ENCODE measurements at regions not wholly inside any gene's neighbourhood (a gene's known extent, or its start where the extent isn't known, plus 50 kb on each side); places are given as distances from the start of the nearest gene placed in this dataset.
"Not testable (repeated sequence)": the region's sequence is repeated elsewhere in the genome, so short reads cannot be mapped to it uniquely, and the experiment has no call there.

DNA sequence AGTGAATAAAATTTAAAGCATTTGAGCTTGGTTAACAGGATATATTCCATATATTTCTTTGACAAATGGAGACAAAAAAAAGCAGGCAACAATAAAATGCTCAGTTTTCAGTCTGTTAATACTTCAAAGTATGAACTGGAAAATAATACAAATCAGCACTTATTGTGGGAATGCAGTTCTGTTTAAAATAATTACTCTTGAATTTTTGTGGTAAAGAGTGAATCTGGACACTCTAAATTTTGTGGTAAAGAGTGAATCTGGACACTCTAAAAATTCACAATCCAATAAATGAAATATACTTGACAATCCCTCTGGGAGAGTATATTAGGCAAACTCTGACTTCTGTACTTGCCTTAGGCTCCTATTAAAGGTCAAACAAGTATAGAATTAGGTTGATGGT, 141.9 kb upstream of the RASA1 start:
- CTCF ChIA-PET: no interaction called here
- Mint-ChIP-seq H3K4me1 (ENCODE audit: low read depth) (peaks cover 53% of the 10 kb centered on the region), H3K9me3 (no peaks in the 10 kb centered on the region), H3K27me3 (ENCODE audit: low read depth) (no peaks in the 10 kb centered on the region), H3K27ac (no peak overlapping the region), H3K36me3 (ENCODE audit: low read depth) (no peaks in the 10 kb centered on the region), H3K4me3 (no peak overlapping the region)
- DNase-seq: no peak
- intact Hi-C loops (cut with micrococcal nuclease): loop anchor here (10.0 kb wide), 1 partner anchor 211 kb away; no protein-coding TSS in a partner anchor

DNA sequence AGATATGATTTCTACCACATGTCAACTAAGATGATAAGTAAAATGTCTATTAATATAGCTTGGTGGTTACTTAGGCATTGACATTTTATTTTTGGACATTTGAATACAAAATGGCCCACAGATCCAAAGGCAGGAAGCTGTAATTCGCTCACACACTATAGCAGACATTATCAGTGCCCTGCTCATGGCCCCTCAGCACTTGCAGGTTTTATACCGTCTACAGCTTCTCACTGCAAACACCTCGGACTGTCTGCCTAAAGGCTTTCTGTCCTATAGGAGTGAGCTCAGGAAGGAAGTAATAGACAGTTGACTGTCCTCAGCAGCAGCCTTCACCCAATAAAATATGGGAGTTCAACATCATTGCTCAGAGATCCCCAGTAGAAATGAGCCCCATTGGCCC, 140.8 kb upstream of the RASA1 start:
- Mint-ChIP-seq H3K4me3 (no peak overlapping the region), H3K27ac (no peak overlapping the region)

DNA sequence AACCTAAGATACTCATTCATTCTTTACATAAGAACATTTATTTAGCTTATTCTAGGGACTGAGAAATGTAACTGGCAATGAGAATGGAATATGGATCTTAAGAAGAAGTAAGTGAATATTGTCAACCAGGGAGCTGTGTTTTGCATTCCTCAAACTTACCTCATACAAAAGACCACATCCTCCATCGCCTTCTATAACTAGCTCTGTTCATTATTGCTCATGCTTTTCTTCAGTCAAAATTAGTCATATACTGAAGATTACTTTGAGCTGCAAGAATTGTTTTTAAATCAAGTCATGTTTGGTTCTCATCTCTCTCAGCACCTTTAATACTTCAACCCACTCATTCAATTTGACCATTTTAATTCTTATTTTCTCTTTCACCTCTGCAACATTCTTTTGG, 140.3 kb upstream of the RASA1 start:
- H3K4me1 Mint-ChIP-seq (ENCODE audit: low read depth): peaks cover 36% of the 10 kb centered on the region
- H3K4me3 Mint-ChIP-seq: no peak overlapping the region
- CTCF ChIA-PET: interaction anchor here (0.6 kb wide), 1 partner anchor 212 kb away, joined by 3 read pairs; no protein-coding TSS in a partner anchor
- H3K27me3 Mint-ChIP-seq (ENCODE audit: low read depth): no peaks in the 10 kb centered on the region
- H3K9me3 Mint-ChIP-seq: no peaks in the 10 kb centered on the region
- intact Hi-C loops (cut with micrococcal nuclease): loop anchor here (1.0 to 10.0 kb wide), 2 partner anchors 10 to 213 kb away; no protein-coding TSS in a partner anchor
- no peak for DNase-seq
- H3K36me3 Mint-ChIP-seq (ENCODE audit: low read depth): no peaks in the 10 kb centered on the region
- peak overlapping the region; percentile 48 for H3K27ac Mint-ChIP-seq

More for the DNA sequence above, 140.8 kb upstream of the RASA1 start:
- Mint-ChIP-seq H3K27me3 (ENCODE audit: low read depth) (no peaks in the 10 kb centered on the region), H3K4me1 (ENCODE audit: low read depth) (peaks cover 42% of the 10 kb centered on the region), H3K36me3 (ENCODE audit: low read depth) (no peaks in the 10 kb centered on the region), H3K9me3 (no peaks in the 10 kb centered on the region)
- intact Hi-C loops (cut with micrococcal nuclease): loop anchor here (1.0 to 10.0 kb wide), 2 partner anchors 10 to 212 kb away; no protein-coding TSS in a partner anchor
- no peak for DNase-seq
- CTCF ChIA-PET: interaction anchor here (0.6 kb wide), 1 partner anchor 213 kb away, joined by 3 read pairs; no protein-coding TSS in a partner anchor

DNA sequence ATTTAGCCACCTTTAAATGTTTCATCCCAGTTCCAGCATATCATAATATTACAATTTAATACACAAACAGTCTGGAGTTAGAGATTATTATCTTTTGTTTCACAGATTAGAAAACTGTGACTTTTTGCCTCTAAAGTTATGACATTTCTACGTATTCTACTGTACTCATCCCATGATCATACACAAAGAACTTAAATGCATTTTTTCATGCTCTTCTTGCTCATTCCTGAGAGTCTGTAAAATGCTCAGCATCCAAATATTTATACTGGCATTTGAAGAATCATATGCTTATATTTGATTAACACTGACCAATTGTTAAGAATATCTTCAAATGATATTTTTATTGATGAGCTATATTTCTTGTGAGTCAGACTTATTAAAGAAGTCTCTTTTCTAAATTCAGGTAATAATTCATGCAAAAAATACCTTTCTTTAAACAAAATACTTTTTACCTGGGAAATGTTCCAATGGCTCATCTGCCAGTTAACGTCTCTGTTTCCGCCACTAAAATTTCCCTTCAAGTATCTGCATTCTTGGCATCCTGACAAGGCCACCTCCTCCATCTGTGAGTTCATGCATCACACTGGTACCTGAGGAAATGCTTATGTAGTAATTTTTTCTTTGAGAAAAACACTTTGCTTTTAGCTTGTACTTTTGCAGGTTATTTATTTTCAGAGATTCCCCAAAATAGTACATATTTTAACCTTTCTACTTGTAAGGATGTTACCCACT, 139.6 kb upstream of the RASA1 start:
- no peaks in the 10 kb centered on the region for H3K27me3 Mint-ChIP-seq (ENCODE audit: low read depth)
- H3K4me3 Mint-ChIP-seq: no peak overlapping the region
- H3K36me3 Mint-ChIP-seq (ENCODE audit: low read depth): no peaks in the 10 kb centered on the region
- H3K9me3 Mint-ChIP-seq: no peaks in the 10 kb centered on the region
- H3K27ac Mint-ChIP-seq: no peak overlapping the region
- DNase-seq: peak; percentile 50
- CTCF ChIA-PET: no interaction called here
- intact Hi-C loops (cut with micrococcal nuclease): loop anchor here (1.0 to 10.0 kb wide), 2 partner anchors 11 to 213 kb away; no protein-coding TSS in a partner anchor
- peaks cover 29% of the 10 kb centered on the region for H3K4me1 Mint-ChIP-seq (ENCODE audit: low read depth)

DNA sequence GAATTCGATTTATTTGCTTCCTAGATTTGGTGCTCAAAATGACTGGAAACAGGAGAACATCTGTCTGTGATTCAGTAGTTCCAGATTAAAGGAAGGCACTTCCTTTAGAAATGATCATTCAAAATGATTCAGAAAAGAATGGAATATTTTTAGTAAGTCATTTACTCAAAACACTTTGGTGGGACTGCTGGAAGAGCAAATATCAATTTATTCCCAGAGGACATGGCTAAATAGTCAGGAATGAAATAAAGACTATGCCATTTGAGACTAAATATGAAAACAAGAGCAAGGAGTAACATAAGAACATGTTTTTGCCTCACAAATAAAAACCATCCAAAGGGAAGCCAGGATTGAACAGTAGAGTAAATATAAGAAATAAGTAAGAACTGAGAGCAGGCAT, 138.6 kb upstream of the RASA1 start:
- intact Hi-C loops (cut with micrococcal nuclease): loop anchor here (10.0 kb wide), 1 partner anchor 214 kb away; no protein-coding TSS in a partner anchor
- H3K9me3 Mint-ChIP-seq: no peaks in the 10 kb centered on the region
- DNase-seq: no peak
- no peak overlapping the region for H3K27ac Mint-ChIP-seq
- H3K27me3 Mint-ChIP-seq (ENCODE audit: low read depth): no peaks in the 10 kb centered on the region
- H3K4me3 Mint-ChIP-seq: no peak overlapping the region
- CTCF ChIA-PET: interaction anchor here (0.6 kb wide), 1 partner anchor 102 kb away, joined by 3 read pairs; no protein-coding TSS in a partner anchor
- peaks cover 26% of the 10 kb centered on the region for H3K4me1 Mint-ChIP-seq (ENCODE audit: low read depth)
- H3K36me3 Mint-ChIP-seq (ENCODE audit: low read depth): no peaks in the 10 kb centered on the region

DNA sequence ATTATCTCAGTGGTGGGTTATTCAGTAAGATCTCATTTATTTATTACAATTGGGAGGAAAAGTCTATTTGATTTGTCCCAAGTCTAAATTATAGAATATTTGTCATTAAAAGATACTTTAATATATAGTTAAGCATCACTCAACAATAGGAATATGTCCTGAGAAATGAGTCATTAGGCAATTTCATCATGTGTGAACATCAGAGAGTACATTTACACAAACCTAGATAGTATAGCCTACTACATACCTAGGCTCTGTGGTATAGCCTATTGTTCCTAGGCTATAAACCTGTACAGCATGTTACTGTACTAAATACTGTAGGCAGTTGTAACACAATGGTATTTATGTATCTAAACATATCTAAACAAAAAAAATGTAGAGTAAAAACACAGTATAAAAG, 135.0 kb upstream of the RASA1 start:
- Mint-ChIP-seq H3K27ac (no peak overlapping the region), H3K36me3 (ENCODE audit: low read depth) (no peaks in the 10 kb centered on the region), H3K4me1 (ENCODE audit: low read depth) (peaks cover 18% of the 10 kb centered on the region), H3K4me3 (no peak overlapping the region), H3K27me3 (ENCODE audit: low read depth) (no peaks in the 10 kb centered on the region), H3K9me3 (no peaks in the 10 kb centered on the region)
- DNase-seq: no peak
- CTCF ChIA-PET: no interaction called here
- intact Hi-C loops (cut with micrococcal nuclease): no loop called here

DNA sequence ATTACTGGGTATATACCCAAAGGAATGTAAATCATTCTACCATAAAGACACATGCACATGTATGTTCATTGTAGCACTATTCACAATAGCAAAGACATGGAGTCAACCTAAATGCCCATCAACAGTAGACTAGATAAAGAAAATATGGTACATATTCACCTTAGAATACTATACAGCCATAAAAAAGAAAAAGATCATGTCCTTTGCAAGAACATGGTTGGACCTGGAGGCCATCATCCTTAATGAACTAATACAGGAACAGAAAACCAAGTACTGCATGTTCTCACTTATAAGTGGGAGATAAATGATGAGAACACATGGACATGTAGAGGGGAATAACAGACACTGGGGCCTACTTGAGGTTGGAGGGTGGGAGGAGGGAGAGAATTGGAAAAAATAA, 133.2 kb upstream of the RASA1 start:
- H3K4me3 Mint-ChIP-seq; DNase-seq; CTCF ChIA-PET; H3K27ac Mint-ChIP-seq; H3K9me3 Mint-ChIP-seq; H3K27me3 Mint-ChIP-seq (ENCODE audit: low read depth); H3K36me3 Mint-ChIP-seq (ENCODE audit: low read depth); H3K4me1 Mint-ChIP-seq (ENCODE audit: low read depth); intact Hi-C loops (cut with micrococcal nuclease): not testable (repeated sequence)

DNA sequence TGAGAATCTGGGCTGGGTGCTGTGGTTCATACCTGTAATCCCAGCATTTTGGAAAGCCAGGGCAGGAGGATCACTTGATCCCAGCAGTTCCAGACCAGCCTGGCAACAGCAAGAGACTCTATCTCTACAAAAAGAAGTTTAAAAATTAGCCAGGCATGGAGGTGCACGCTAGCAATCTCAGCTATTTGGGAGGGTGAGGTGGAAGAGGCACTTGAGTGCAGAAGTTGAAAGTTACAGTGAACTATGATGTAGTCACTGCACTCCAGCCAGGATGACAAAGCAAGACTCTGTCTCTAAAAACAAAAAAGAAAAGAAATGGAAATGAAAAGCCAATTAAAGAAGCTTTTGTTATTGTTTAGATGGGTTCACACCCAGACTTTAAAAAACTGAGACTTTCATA, 131.6 kb upstream of the RASA1 start:
- Mint-ChIP-seq H3K9me3 (no peaks in the 10 kb centered on the region), H3K4me1 (ENCODE audit: low read depth) (peaks cover 2% of the 10 kb centered on the region), H3K27ac (no peak overlapping the region), H3K36me3 (ENCODE audit: low read depth) (no peaks in the 10 kb centered on the region), H3K27me3 (ENCODE audit: low read depth) (no peaks in the 10 kb centered on the region), H3K4me3 (no peak overlapping the region)
- intact Hi-C loops (cut with micrococcal nuclease): no loop called here
- CTCF ChIA-PET: interaction anchor here (1.1 kb wide), 1 partner anchor 18 kb away, joined by 3 read pairs; no protein-coding TSS in a partner anchor
- DNase-seq: no peak

DNA sequence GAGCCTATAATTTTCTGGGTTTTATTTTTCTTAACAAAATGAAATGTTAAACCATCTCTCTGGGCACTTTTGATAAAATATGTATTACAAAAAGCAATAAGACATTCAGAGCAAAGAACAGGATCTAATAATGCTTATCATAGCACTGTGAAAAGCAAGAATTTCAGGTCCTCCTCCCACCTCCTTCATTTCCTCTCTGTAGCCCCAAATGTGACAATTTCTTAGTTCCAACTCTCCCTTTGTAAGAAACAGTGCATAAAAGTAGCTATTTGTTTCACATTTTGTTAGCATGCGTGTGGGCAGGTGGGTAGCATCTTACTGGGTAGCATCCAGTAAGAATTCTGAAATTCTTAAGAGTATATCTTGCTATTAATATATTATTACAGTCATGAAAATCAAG, 130.9 kb upstream of the RASA1 start:
- H3K4me3 Mint-ChIP-seq: no peak overlapping the region
- no peaks in the 10 kb centered on the region for H3K36me3 Mint-ChIP-seq (ENCODE audit: low read depth)
- no peak for DNase-seq
- CTCF ChIA-PET: no interaction called here
- no peaks in the 10 kb centered on the region for H3K9me3 Mint-ChIP-seq
- no peak overlapping the region for H3K27ac Mint-ChIP-seq
- intact Hi-C loops (cut with micrococcal nuclease): no loop called here
- H3K4me1 Mint-ChIP-seq (ENCODE audit: low read depth): peaks cover 2% of the 10 kb centered on the region
- H3K27me3 Mint-ChIP-seq (ENCODE audit: low read depth): no peaks in the 10 kb centered on the region

DNA sequence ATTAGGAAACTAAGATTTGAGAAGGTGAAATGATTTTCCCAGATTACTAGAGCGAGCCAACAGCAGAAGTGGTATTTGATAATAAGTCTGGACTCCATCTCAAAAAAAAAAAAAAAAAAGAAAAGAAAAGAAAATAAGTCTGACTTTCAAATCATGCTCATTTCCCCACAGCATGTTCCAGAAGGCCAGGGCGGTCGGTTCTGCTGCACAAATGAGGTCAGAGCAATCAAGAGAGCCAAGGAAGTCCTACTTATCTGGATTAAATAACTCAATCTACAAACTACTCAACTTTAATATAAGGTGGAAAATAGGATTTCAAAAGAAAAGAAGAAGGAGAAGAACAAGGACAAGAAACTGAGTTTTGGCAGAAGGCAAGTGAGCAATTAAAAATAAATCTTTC, 130.4 kb upstream of the RASA1 start:
- H3K9me3 Mint-ChIP-seq: no peaks in the 10 kb centered on the region
- CTCF ChIA-PET: interaction anchor here (0.6 kb wide), 1 partner anchor 20 kb away, joined by 3 read pairs; no protein-coding TSS in a partner anchor
- H3K27ac Mint-ChIP-seq: no peak overlapping the region
- peaks cover 2% of the 10 kb centered on the region for H3K4me1 Mint-ChIP-seq (ENCODE audit: low read depth)
- no peak overlapping the region for H3K4me3 Mint-ChIP-seq
- intact Hi-C loops (cut with micrococcal nuclease): no loop called here
- H3K36me3 Mint-ChIP-seq (ENCODE audit: low read depth): no peaks in the 10 kb centered on the region
- DNase-seq: no peak
- no peaks in the 10 kb centered on the region for H3K27me3 Mint-ChIP-seq (ENCODE audit: low read depth)

DNA sequence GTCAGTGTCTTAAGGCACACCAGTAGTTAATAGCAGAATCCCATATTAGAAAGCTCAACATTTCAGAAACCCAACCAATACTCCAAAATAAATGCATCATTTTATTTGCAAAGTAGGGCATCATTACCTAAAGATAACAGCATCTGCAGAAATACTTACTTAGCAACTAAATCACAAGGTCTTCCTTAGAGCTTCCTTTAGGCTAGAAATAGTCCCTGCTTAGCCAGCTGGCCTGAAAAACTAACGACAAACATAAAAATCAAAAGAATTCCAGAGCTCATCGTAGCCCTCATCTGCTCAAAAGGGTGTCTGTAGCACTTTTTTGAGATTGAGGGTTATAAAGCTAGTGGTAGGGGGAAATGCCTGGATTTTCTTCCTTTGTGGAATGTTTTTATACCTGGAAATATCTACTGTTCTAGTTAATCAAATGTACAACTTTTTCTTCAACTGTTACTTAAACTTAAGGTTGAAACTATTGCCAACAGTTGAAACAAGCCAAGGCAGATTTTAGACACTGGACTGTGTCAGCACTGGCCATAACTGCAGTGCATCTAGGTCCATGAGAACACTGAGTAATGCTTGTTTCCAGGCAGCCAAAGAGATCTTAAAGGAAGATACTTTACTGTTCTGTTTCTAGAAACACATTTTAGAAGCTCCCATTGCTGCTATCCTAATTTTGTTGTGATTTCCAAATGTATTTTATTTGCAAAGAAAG, 129.4 kb upstream of the RASA1 start:
- H3K27ac Mint-ChIP-seq: no peak overlapping the region
- H3K4me3 Mint-ChIP-seq: no peak overlapping the region
- no peaks in the 10 kb centered on the region for H3K9me3 Mint-ChIP-seq
- CTCF ChIA-PET: interaction anchor here (1.4 kb wide), 2 partner anchors 10 to 13 kb away, joined by 3 to 4 read pairs; no protein-coding TSS in a partner anchor
- no peaks in the 10 kb centered on the region for H3K27me3 Mint-ChIP-seq (ENCODE audit: low read depth)
- no peaks in the 10 kb centered on the region for H3K36me3 Mint-ChIP-seq (ENCODE audit: low read depth)
- intact Hi-C loops (cut with micrococcal nuclease): no loop called here
- DNase-seq: no peak
- H3K4me1 Mint-ChIP-seq (ENCODE audit: low read depth): peaks cover 2% of the 10 kb centered on the region

DNA sequence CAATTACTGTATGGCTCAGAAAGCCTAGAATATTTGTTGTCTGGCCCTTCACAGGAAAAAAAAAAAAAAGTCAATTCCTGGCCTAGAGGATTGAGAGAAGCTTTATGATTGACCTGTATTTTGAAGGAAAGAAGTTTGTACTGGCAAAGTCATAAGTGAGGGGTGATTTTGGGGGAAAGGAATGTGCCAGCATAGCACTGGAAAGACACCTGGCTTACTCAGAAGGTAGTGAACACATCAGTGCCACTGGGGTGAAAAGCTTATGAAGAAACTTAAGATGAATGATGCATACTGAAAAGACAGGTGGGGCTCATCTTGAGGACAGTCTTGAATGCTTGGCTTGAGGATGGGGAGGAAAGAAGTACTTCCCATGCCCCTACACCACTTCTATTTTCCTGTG, 127.9 kb upstream of the RASA1 start:
- no peak overlapping the region for H3K27ac Mint-ChIP-seq
- H3K9me3 Mint-ChIP-seq: no peaks in the 10 kb centered on the region
- peaks cover 2% of the 10 kb centered on the region for H3K4me1 Mint-ChIP-seq (ENCODE audit: low read depth)
- no peaks in the 10 kb centered on the region for H3K36me3 Mint-ChIP-seq (ENCODE audit: low read depth)
- intact Hi-C loops (cut with micrococcal nuclease): no loop called here
- CTCF ChIA-PET: interaction anchor here (1.4 kb wide), 2 partner anchors 11 to 261 kb away, joined by 3 read pairs; no protein-coding TSS in a partner anchor
- no peaks in the 10 kb centered on the region for H3K27me3 Mint-ChIP-seq (ENCODE audit: low read depth)
- DNase-seq: no peak
- H3K4me3 Mint-ChIP-seq: no peak overlapping the region
